Left ventricle myocardium superior (tissue), 1 donor: ENCODE measurements at regions not wholly inside any gene's neighbourhood (a gene's known extent, or its start where the extent isn't known, plus 50 kb on each side); places are given as distances from the start of the nearest gene placed in this dataset.
A peak's percentile ranks its signal among the peaks of the same experiment; 100 is the strongest.

ENCODE experiments used
- ATAC-seq: fragments of 200-7000 bp; cut with Tn5 transposase; one replicate; pipeline ENCODE4 v1.9.1; 2020; ENCODE audit warnings: mild to moderate bottlenecking, moderate library complexity
- DNase-seq: peaks from one replicate; pipeline ENCODE4 v3.0.0-alpha.2; 2020
- intact Hi-C: fragments of 100-400 bp; cut with micrococcal nuclease; formaldehyde crosslinking; loops from one replicate; pipeline ENCODE4 v1.11.0; 2022
- donor health status: DM: no; HTN: yes; CAD: no; lungs with severe emphysema.

DNA sequence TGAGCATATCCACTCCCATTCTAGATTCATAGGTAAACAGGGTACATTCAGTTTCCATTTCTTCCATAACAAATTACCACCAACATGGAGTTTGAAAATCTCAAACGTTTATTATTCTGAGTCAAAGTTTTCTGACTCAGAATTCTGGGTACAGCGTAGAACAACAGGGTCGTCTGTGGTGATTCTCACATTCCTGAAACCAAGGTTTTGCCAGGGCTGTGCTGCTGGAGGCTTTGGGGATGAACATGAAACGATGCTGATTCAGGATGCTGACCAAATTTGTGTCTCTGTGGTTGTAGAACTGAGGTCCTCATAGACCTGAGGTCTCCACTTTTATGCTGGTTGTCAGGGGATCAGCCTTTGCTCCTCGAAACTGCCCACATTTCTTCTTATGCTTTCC, 255.7 kb downstream of the DSEL start:
- intact Hi-C loops, result no loop called here
- no peak for DNase-seq
- ATAC-seq, result no peak

DNA sequence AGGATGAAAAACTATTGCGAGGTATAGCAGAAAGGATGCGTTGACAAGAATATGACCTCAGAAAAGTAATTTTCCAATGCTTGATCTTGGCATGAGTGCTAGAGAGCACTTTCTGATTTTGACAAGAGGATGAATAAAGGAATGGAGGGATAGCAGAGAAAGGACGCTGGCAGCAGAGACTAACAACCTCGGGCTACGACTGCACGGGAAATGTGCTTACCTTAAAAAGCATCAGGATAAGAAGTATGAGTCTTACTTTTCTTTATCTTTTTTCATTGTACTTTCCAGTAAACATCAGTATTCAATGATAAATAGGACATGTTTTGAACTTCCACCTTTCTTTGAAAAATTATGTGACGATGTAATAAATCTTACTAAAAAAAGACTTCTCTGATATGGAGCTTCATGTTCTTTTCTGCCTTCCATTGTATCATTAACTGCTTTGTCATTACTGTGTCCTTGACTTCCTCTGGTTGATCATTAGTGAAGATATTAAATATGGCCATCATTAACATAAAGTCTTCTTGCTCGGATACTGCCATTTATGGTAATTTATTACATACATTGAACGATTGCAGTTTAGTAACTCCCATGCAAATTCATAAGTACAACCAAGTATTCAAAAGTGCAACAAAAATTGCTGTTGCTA, 265.6 kb downstream of the DSEL start:
- ATAC-seq, result no peak

DNA sequence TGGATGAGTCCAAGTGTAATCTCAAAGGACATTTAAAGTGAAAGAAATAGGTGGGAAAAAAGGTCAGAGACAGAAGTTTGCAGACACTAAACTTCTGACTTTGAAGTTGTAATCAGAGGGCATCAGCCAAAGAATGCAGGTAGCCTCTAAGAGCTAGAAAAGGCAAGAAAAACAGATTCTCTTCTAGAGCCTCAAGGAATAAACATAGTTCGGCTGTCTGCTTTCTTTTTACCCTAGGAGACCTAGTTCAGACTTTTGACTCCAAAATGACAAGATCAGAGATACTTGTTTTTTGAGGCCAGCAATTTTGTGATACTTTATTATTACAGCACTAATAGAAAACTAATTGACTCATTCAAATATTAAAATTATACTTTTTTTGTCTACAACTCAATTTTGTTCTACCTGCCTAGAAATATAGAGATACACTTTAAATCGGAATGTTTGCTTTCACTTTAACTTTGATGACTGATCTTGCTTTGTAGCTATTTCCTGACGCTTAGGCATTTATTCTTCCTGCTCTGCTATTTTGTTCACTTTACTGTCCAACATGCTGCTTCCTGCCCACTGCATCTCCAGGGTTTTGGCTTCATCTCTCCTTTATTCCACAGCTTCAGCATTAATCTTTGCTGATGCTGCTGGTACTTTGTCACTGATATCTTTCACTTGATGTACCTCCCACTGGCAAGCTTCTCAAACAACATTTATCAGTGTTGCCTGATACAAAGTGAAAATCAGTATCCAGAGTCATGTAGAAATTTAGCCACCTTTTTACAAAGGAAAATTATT, 272.5 kb downstream of the DSEL start:
- intact Hi-C loops, result no loop called here
- ATAC-seq (no peak), DNase-seq (no peak)

More for the DNA sequence above, 265.6 kb downstream of the DSEL start:
- DNase-seq, result no peak
- intact Hi-C loops, result no loop called here

DNA sequence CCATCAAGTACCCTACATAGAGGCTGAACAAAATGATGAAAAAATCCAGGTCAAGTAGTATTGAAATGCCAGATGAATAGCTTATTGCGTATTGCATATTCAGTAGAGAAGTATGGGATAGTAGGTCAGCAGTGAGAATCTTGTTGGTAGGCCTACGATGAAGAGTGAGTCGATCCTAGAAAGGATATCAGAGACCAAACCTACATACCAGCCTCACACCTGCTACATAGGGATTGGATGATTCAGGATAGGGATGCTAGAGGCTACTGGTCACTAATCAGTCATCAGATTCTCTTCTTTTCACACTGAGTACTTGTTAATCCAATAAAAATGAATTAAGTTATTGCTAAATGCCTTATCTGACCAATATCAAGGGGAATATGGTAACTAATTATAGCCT, 274.5 kb downstream of the DSEL start:
- intact Hi-C loops, result no loop called here
- ATAC-seq, result no peak
- DNase-seq, result no peak

DNA sequence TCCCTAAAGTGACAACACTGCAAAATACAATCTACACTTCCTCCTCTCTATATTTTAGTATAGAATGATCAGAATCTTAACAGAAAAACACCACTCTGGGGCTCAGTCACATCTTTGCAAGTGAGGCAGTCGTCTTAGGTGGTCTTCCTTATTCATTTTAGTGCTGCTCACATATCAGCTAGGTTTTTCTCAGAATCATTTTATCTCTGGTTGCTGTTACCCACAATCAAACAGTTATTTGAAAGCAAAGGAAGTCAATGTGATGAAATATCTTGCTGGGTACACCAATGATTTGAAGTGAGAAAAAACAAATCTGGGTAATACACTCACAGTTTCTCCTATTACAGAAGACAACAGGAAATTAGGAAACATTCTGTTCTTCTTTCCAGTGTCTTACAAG, 275.2 kb downstream of the DSEL start:
- intact Hi-C loops, result no loop called here
- no peak for DNase-seq
- no peak for ATAC-seq

DNA sequence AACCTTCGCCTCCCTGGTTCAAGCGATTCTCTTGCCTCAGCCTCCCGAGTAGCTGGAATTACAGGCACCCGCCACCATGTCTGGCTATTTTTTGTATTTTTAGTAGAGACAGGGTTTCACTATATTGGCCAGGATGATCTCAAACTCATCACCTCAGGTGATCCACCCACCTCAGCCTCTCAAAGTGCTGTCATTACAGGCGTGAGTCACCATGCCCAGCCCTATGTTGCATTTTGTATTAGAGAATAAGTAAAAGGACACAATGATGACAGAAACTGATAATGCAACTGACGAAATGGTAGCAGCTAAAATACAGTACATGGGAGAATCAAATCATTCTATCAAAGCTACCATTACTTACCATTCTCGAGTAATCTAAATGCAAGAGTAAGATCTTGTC, 276.7 kb downstream of the DSEL start:
- DNase-seq, result no peak
- intact Hi-C loops, result no loop called here
- ATAC-seq, result no peak

DNA sequence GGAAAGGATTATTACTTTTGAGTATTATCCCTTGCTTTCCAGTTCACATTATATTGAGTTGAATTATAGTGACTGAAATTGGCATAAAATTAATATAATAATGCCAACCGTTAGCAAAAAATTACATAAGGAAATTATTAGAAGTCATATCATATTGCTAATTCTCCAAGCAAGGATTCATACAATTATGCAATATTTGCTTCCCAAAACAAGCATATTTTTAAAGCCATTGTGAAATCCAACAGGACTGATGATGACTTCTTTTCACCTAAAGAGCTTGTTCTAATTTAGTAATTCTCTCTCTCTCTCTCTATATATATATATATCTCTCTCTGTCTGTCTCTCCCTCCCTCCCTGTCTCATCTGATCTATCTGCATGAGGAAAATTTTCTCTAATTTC, 283.5 kb downstream of the DSEL start:
- DNase-seq (no peak), ATAC-seq (no peak)
- intact Hi-C loops, result no loop called here

DNA sequence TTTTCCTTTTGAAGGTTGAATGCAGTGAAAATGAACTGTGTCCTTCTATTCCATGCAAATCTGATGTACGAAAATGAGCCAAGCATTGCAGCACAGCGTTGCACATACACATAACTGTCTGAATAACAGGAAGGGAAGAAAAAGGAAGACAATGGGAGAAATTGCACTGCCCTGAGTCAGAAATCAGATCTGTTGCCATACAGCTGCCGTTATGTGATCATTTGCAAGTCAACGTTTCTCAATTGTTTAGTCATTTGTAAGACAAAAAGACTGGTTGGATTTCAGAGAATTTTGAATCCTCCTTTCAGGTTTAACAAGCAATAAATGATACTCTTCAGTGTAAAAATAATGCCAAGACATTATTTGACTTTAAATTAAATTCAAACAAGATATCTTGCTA, 284.1 kb downstream of the DSEL start:
- intact Hi-C loops, result no loop called here
- no peak for DNase-seq

DNA sequence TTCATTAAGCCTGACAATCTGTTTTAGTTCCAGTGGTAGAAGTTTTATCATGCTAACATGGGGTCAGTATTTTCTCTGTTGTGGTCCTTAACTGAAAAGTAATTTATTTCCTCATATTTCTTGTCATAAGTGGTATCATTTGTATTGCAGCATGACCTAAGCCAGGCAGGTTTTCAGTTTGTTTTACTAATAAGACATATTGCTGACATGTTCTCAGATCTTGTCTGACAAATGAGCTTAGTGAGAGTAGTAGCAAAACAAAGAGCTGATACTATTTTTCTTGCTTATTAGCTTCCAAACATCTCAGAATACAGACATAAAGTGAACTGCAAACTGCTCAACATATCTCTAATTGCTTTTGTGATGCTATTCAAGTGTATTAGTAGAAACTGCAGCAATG, 293.6 kb downstream of the DSEL start:
- DNase-seq (no peak), ATAC-seq (no peak)
- intact Hi-C loops, result no loop called here

More for the DNA sequence above, 284.1 kb downstream of the DSEL start:
- ATAC-seq, result no peak

DNA sequence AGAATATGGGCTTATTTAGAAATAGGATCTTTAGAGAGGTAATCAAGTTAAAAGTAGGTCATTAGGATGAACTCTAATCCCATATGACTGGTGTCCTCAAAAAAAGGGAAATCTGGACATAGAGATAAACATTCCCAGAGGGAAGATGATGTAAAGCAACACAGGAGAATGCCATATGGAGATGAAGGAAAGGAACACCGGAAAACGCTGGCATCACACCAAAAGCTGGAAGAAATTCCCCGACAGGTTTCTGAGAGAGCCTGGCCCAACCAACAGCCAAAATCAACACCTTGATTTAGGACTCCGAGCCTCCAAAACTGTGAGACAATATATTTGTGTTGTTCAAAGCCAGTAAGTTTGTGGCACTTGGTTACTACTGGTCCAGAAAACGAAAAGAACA, 296.7 kb downstream of the DSEL start:
- ATAC-seq (no peak), DNase-seq (no peak)
- intact Hi-C loops, result loop anchor here (2.0 kb wide), 1 partner anchor 1441 kb away; no protein-coding TSS in a partner anchor

DNA sequence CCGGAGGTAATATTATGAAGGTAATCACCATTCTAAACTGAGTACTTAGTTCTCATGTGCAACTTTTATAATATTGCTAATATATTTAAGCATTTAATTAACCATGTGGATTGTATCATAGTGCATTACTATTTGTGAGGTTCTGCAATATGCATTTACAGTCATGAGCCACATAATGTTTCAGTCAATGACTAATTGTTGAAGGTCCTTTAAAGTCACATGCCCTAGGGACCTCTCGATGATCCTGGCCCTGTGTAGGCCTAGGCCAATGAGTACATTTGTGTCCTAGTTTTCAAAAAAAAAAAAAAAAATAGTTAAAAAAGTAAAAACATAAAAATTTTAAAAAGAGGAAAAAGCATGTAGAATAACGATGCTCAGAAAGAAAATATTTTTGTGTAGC, 298.0 kb downstream of the DSEL start:
- intact Hi-C loops, result loop anchor here (2.0 kb wide), 1 partner anchor 1442 kb away; no protein-coding TSS in a partner anchor
- ATAC-seq, result no peak
- DNase-seq, result no peak

DNA sequence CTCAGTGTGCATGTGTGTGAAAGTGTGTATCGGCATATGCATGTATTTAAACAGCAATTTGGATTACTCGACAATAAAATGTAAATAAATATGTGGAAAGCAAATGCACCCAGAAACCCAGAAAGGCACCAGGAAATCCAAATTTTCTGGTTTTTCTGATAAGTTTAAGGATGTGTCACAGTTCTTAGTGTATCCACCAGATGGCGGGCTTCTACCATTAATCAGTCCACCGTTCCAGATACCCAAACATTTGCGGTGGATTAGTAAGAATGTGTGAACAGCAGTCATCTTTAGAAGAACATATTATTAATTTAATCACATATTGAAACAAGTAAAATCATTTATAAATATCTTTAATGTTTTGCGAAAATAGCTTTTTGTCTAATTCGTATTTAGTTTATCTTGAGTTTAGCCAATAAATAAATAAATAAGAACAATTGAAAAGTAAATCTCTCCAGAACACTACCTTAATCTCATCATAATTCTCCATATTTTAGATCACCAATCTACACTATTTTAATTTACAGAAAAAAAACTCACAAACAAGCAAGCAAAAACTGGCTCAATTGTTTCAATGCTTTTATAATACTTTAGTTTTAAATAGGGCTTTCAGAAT, 298.9 kb downstream of the DSEL start:
- peak; percentile 53 for ATAC-seq
- DNase-seq, result no peak
- intact Hi-C loops, result loop anchor here (2.0 kb wide), 1 partner anchor 1443 kb away; no protein-coding TSS in a partner anchor

DNA sequence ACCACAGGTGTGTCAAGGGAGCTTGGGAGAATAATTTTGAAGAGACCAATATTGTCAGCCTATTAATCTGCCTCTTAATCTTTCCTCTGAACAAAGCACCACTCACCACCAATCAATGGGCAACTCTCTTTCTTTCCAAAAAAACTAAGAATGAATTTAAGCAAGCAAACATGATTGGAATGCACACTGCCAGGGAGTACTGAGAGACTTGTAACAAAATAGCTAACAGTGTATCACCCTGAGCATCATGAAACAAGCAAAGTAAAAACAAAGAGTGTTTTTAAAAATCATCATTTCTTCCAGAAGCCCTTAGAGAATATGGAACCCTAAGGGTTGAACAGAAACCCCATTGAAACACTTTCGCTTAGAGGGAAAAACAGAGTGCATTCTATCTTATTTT, 299.7 kb downstream of the DSEL start:
- no peak for ATAC-seq
- intact Hi-C loops, result no loop called here
- DNase-seq, result no peak

DNA sequence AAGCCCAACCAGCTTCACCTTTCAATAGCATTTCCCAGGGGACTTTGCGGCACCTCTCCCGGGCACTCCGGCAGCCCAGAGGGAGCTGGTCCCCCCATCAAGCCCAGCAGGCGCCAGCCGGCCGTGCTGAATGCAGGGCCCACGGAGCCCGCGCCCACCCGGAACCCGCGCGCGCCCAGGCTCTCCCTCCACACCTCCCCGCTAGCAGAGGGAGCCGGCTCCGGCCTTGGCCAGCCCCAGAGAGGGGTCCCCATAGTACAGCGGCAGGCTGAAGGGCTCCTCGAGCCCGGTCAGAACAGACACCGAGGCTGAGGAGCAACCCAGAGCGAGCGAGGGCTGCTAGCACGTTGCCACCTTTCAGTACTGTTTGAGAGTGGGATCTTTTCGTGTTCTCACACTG, 300.8 kb downstream of the DSEL start:
- intact Hi-C loops, result no loop called here
- ATAC-seq (no peak), DNase-seq (no peak)

DNA sequence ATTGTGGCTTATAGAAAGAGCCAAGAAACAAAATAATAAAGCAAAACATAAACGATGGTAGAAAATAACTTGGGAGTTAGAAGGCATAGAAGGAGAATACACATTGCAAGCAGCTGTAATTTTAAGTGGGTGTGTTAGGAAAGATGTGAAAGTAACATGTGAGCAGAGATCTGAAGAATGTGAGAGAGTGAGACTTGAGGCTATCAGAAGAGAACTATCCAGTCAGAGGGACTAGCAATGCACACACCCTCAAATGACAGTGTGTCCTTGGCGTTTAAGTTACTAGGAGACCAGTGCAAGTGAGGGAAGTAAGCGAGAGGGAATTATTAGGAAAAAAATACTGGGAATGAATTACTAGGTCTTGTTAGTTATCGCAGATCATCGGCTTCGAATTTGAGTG, 304.9 kb downstream of the DSEL start:
- DNase-seq, result no peak
- ATAC-seq, result no peak
- intact Hi-C loops, result no loop called here

DNA sequence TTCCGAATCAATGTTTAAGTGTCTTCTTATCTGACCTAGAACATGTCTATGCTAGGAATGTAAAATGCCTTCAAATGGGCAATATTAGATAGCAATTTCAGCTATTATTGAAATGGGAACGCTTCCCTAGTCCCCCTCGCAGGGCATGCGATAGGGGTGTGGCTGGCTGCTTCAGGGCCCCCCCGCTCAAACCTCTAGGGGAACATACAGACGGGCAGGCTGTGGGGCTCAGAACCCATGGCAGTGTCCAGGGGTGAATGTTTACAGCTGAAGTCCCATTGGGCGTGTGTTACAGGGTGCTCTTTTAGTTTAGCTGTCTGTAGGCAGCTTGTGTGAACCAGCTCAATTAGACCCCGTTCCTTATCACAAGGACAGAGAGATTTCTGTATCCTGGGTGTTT, 315.9 kb downstream of the DSEL start:
- ATAC-seq, result no peak

DNA sequence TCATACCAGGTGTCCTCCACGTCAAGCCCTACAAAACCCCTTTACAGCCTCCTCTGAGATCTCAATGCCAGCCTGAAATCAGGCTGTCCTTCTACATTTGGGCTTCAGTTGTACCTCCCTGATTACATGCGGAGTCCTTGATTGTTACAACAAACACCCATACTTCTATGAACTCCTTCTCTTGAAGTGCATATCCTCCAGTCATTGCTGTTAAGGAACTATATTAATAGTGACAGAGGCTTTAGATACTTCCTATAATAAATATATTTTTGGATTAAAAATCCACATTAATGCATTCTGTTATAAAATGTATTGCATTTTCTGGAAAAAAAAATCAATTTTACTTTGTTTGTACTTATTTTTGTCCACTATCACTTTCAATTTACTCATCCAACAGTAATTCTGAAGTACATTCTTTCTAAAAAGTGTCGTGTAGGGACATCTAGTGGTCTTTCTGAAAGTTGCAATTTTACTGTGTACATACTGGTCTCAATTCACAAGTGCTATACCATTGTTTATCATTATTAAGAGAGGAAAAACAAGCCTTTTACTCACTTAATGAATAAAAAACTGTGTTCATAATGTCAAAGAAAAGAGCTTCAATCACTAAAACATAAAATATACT, 316.4 kb downstream of the DSEL start:
- intact Hi-C loops, result no loop called here
- no peak for DNase-seq
- peak; percentile 47 for ATAC-seq

More for the DNA sequence above, 315.9 kb downstream of the DSEL start:
- DNase-seq, result no peak
- intact Hi-C loops, result no loop called here

DNA sequence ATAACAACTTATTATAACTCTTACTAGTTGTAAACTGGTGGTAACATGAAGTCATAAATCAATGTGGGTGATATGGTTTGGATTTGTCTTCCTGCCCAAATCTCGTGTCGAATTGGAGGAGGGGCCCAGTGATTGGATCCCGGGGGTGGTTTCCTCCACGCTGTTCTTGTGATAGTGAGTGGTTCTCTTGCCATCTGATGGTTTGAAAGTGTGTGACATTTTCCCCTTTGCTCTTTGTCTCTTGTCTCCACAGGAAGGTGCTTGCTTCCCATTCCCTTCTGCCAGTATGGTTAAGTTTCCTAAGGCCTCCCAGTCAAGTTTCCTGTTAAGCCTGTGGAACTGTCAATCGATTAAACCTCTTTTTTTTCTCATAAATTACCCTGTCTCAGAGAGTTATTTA, 321.6 kb downstream of the DSEL start:
- ATAC-seq, result no peak
- intact Hi-C loops, result no loop called here
- DNase-seq, result no peak

DNA sequence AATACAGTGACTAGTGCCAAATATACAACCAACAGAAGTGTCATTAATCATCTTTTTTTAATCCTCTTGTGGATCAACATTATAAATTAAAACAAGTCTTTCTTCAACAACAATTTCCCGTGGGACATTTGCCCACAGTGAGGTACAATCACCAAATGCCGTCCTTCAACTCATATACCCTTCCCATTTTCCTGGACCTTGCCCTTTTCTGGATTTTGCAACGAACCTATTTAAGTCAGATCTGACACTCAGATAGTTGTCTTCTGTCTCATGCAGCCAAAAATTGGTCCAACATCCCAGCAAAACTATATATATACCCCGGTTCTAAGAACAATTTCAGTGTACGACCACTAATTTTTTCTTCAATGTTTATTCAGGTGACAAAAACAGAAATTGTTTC, 324.0 kb downstream of the DSEL start:
- no peak for DNase-seq
- intact Hi-C loops, result no loop called here

DNA sequence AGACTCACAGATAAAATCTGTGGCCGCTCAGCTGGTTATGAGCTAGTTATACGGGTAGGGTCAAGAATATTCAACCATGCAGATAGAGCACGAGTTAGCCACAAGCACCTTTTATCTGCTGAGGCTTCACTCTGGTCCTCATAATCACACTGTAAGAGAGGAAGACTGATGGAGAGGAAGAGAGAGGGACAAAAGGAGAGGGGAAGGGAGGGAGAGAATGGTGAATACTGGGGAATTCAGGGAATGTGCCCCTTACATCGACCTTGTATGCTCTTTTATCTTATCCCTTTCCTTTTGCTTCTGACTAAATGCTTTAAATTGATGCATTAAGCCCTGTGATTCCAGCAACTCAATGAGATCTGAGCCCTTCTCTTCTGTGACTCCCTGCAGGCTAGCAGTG, 333.1 kb downstream of the DSEL start:
- intact Hi-C loops, result no loop called here
- no peak for DNase-seq
- ATAC-seq, result no peak

More for the DNA sequence above, 324.0 kb downstream of the DSEL start:
- no peak for ATAC-seq
